MG63 (cell line): ENCODE measurements at regions not wholly inside any gene's neighbourhood (a gene's known extent, or its start where the extent isn't known, plus 50 kb on each side); places are given as distances from the start of the nearest gene placed in this dataset.

Experiments
- DNase-seq: peaks from one replicate; pipeline ENCODE4 v3.0.0-alpha.2; 2020
- H3K27me3 ChIP-seq: fragments of 250-450 bp; sonication (Bioruptor Pico); 2 replicates; pipeline ENCODE4 v1.5.1; 2020; ENCODE audit warnings: mild to moderate bottlenecking, moderate library complexity
- H3K36me3 ChIP-seq: fragments of 250-450 bp; sonication (Bioruptor Pico); 2 replicates; pipeline ENCODE4 v1.5.1; 2020; ENCODE audit warnings: mild to moderate bottlenecking, moderate library complexity
- H3K4me3 ChIP-seq: fragments of 250-450 bp; sonication (Bioruptor Pico); 2 replicates; pipeline ENCODE4 v1.5.1; 2020; ENCODE audit warnings: mild to moderate bottlenecking, moderate library complexity
- H3K9me3 ChIP-seq: fragments of 250-450 bp; sonication (Bioruptor Pico); 2 replicates; pipeline ENCODE4 v1.5.1; 2020; ENCODE audit warnings: mild to moderate bottlenecking, moderate library complexity

GRCh38 chr6:8707956-8708772 is 272.8 kb upstream of the SLC35B3 start:
- Histone ChIP-seq H3K4me3 (no peak overlapping the region), H3K27me3 (no peaks in the 10 kb centered on the region), H3K9me3 (no peaks in the 10 kb centered on the region), H3K36me3 (no peaks in the 10 kb centered on the region)
- peak; percentile 4 for DNase-seq

GRCh38 chr6:8707369-8707768 is 272.0 kb upstream of the SLC35B3 start:
- Histone ChIP-seq H3K36me3 (no peaks in the 10 kb centered on the region), H3K4me3 (no peak overlapping the region), H3K9me3 (no peaks in the 10 kb centered on the region), H3K27me3 (no peaks in the 10 kb centered on the region)
- no peak for DNase-seq

GRCh38 chr6:8705435-8706020 is 270.2 kb upstream of the SLC35B3 start:
- no peak overlapping the region for H3K4me3 ChIP-seq
- H3K36me3 ChIP-seq: no peaks in the 10 kb centered on the region
- no peaks in the 10 kb centered on the region for H3K9me3 ChIP-seq
- DNase-seq: no peak
- H3K27me3 ChIP-seq: no peaks in the 10 kb centered on the region

GRCh38 chr6:8703059-8703458 is 267.7 kb upstream of the SLC35B3 start:
- DNase-seq: no peak
- no peaks in the 10 kb centered on the region for H3K27me3 ChIP-seq
- no peaks in the 10 kb centered on the region for H3K9me3 ChIP-seq
- H3K36me3 ChIP-seq: no peaks in the 10 kb centered on the region
- no peak overlapping the region for H3K4me3 ChIP-seq

- H3K27me3 ChIP-seq: no peaks in the 10 kb centered on the region
- no peak overlapping the region for H3K4me3 ChIP-seq
- DNase-seq: no peak
- no peaks in the 10 kb centered on the region for H3K9me3 ChIP-seq
- H3K36me3 ChIP-seq: no peaks in the 10 kb centered on the region
These were observed 253.5 kb upstream of the SLC35B3 start for GRCh38 chr6:8688821-8689220.

- H3K27me3 ChIP-seq: no peaks in the 10 kb centered on the region
- DNase-seq: no peak
- no peaks in the 10 kb centered on the region for H3K36me3 ChIP-seq
- H3K4me3 ChIP-seq: no peak overlapping the region
- H3K9me3 ChIP-seq: no peaks in the 10 kb centered on the region
These were observed 250.7 kb upstream of the SLC35B3 start for GRCh38 chr6:8686077-8686476.

GRCh38 chr6:8683204-8683603 is 247.9 kb upstream of the SLC35B3 start:
- no peaks in the 10 kb centered on the region for H3K9me3 ChIP-seq
- H3K27me3 ChIP-seq: no peaks in the 10 kb centered on the region
- no peaks in the 10 kb centered on the region for H3K36me3 ChIP-seq
- no peak for DNase-seq
- H3K4me3 ChIP-seq: no peak overlapping the region

- Histone ChIP-seq H3K9me3 (no peaks in the 10 kb centered on the region), H3K27me3 (no peaks in the 10 kb centered on the region), H3K4me3 (no peak overlapping the region), H3K36me3 (no peaks in the 10 kb centered on the region)
- no peak for DNase-seq
These were observed 244.5 kb upstream of the SLC35B3 start for GRCh38 chr6:8679823-8680222.

- no peaks in the 10 kb centered on the region for H3K9me3 ChIP-seq
- H3K36me3 ChIP-seq: no peaks in the 10 kb centered on the region
- H3K27me3 ChIP-seq: no peaks in the 10 kb centered on the region
- H3K4me3 ChIP-seq: no peak overlapping the region
- DNase-seq: no peak
These were observed 243.1 kb upstream of the SLC35B3 start for GRCh38 chr6:8678466-8678865.

- no peak for DNase-seq
- no peaks in the 10 kb centered on the region for H3K36me3 ChIP-seq
- H3K27me3 ChIP-seq: no peaks in the 10 kb centered on the region
- H3K4me3 ChIP-seq: no peak overlapping the region
- no peaks in the 10 kb centered on the region for H3K9me3 ChIP-seq
These were observed 238.8 kb upstream of the SLC35B3 start for GRCh38 chr6:8674126-8674525.

- H3K9me3 ChIP-seq: no peaks in the 10 kb centered on the region
- H3K4me3 ChIP-seq: no peak overlapping the region
- no peaks in the 10 kb centered on the region for H3K36me3 ChIP-seq
- no peak for DNase-seq
- H3K27me3 ChIP-seq: no peaks in the 10 kb centered on the region
These were observed 237.5 kb upstream of the SLC35B3 start for GRCh38 chr6:8672882-8673281.

- H3K9me3 ChIP-seq: no peaks in the 10 kb centered on the region
- H3K4me3 ChIP-seq: no peak overlapping the region
These were observed 235.4 kb upstream of the SLC35B3 start for GRCh38 chr6:8670792-8671191.

GRCh38 chr6:8664700-8665099 is 229.4 kb upstream of the SLC35B3 start:
- H3K9me3 ChIP-seq: no peaks in the 10 kb centered on the region
- H3K27me3 ChIP-seq: no peaks in the 10 kb centered on the region
- no peak overlapping the region for H3K4me3 ChIP-seq
- no peak for DNase-seq
- H3K36me3 ChIP-seq: no peaks in the 10 kb centered on the region

More at GRCh38 chr6:8670792-8671191, 235.4 kb upstream of the SLC35B3 start:
- H3K36me3 ChIP-seq: no peaks in the 10 kb centered on the region
- no peak for DNase-seq
- no peaks in the 10 kb centered on the region for H3K27me3 ChIP-seq

GRCh38 chr6:8664070-8664469 is 228.7 kb upstream of the SLC35B3 start:
- Histone ChIP-seq H3K9me3 (no peaks in the 10 kb centered on the region), H3K4me3 (no peak overlapping the region), H3K27me3 (no peaks in the 10 kb centered on the region), H3K36me3 (no peaks in the 10 kb centered on the region)
- DNase-seq: no peak

- no peaks in the 10 kb centered on the region for H3K27me3 ChIP-seq
- DNase-seq: no peak
- H3K9me3 ChIP-seq: no peaks in the 10 kb centered on the region
- no peaks in the 10 kb centered on the region for H3K36me3 ChIP-seq
- no peak overlapping the region for H3K4me3 ChIP-seq
These were observed 224.3 kb upstream of the SLC35B3 start for GRCh38 chr6:8659404-8660189.

- H3K9me3 ChIP-seq: no peaks in the 10 kb centered on the region
- no peak overlapping the region for H3K4me3 ChIP-seq
- DNase-seq: no peak
These were observed 223.1 kb upstream of the SLC35B3 start for GRCh38 chr6:8658416-8658815.

GRCh38 chr6:8657522-8657921 is 222.2 kb upstream of the SLC35B3 start:
- H3K9me3 ChIP-seq: no peaks in the 10 kb centered on the region
- H3K27me3 ChIP-seq: no peaks in the 10 kb centered on the region
- no peak overlapping the region for H3K4me3 ChIP-seq
- H3K36me3 ChIP-seq: no peaks in the 10 kb centered on the region
- DNase-seq: no peak

More at GRCh38 chr6:8658416-8658815, 223.1 kb upstream of the SLC35B3 start:
- Histone ChIP-seq H3K36me3 (no peaks in the 10 kb centered on the region), H3K27me3 (no peaks in the 10 kb centered on the region)
